IMR-90 (cell line): ENCODE measurements at regions not wholly inside any gene's neighbourhood (a gene's known extent, or its start where the extent isn't known, plus 50 kb on each side); places are given as distances from the start of the nearest gene placed in this dataset.

ENCODE experiments used
- ATAC-seq: fragments of 200-7000 bp; cut with Tn5 transposase; 2 replicates; pipeline ENCODE4 v1.9.1; 2020; ENCODE audit warnings: low read depth, mild to moderate bottlenecking, moderate library complexity
- BruUV-seq: library from RNA; stranded (reverse); fragments of 400-500 nt; replicated peaks from 2 replicates; lab custom pipeline; 2021; lab: Mats Ljungman, UMichigan
- CTCF ChIA-PET: fragments of 300-600 bp; formaldehyde crosslinking; extraction: SDS; loops from one replicate; lab custom pipeline; 2021; ENCODE audit warnings: antibody characterized with exemption; lab: Yijun Ruan, JAX
- POLR2A ChIA-PET: fragments of 300-600 bp; sonication (Branson Sonifier 250); formaldehyde crosslinking; loops from one replicate; lab custom pipeline; 2022; ENCODE audit warnings: antibody characterized with exemption; ENCODE audit not compliant: unreplicated experiment; lab: Charles Lee
- DNase-seq: peaks from one replicate; pipeline ENCODE4 v3.0.0; 2013
- H2AFZ ChIP-seq: replicated peaks from 2 replicates; pipeline ENCODE3; 2013; ENCODE audit warnings: low read length, mild to moderate bottlenecking; ENCODE audit not compliant: poor library complexity
- H2AK5ac ChIP-seq: 2 replicates; pipeline ENCODE4 v1.6.1; 2013; ENCODE audit warnings: low read depth, low read length, inconsistent platforms
- H2AK9ac ChIP-seq: replicated peaks from 2 replicates; pipeline ENCODE3; 2013; ENCODE audit warnings: mild to moderate bottlenecking, low read depth, low read length, moderate library complexity; ENCODE audit not compliant: poor library complexity
- H2BK120ac ChIP-seq: 2 replicates; pipeline ENCODE4 v1.6.1; 2013; ENCODE audit warnings: low read depth, low read length, inconsistent platforms
- H2BK15ac ChIP-seq: 3 replicates; pipeline ENCODE4 v1.6.1; 2013; ENCODE audit warnings: low read depth, low read length, inconsistent platforms
- H2BK20ac ChIP-seq: 2 replicates; pipeline ENCODE4 v1.6.1; 2013; ENCODE audit warnings: low read depth, mild to moderate bottlenecking, inconsistent platforms, low read length, moderate library complexity
- H2BK5ac ChIP-seq: 2 replicates; pipeline ENCODE4 v1.6.1; 2013; ENCODE audit warnings: mild to moderate bottlenecking, low read depth, low read length, inconsistent platforms; ENCODE audit not compliant: poor library complexity, severe bottlenecking
- H3K14ac ChIP-seq: replicated peaks from 2 replicates; pipeline ENCODE4 v1.6.1; 2013; ENCODE audit warnings: low read depth, low read length, inconsistent platforms
- H3K18ac ChIP-seq: 2 replicates; pipeline ENCODE4 v1.6.1; 2013; ENCODE audit warnings: low read depth, low read length, control low read depth
- H3K23ac ChIP-seq: 2 replicates; pipeline ENCODE4 v1.6.1; 2013; ENCODE audit warnings: low read depth, low read length, inconsistent platforms
- H3K27ac ChIP-seq: 2 replicates; pipeline ENCODE4 v1.5.1; 2013; ENCODE audit warnings: mild to moderate bottlenecking, control low read depth, low read length; ENCODE audit not compliant: insufficient read depth
- H3K27me3 ChIP-seq: 2 replicates; pipeline ENCODE4 v1.6.1; 2013; ENCODE audit warnings: low read length; ENCODE audit not compliant: control insufficient read depth, insufficient read depth
- H3K36me3 ChIP-seq: 2 replicates; pipeline ENCODE4 v1.6.1; 2013; ENCODE audit warnings: low read length, mixed read lengths; ENCODE audit not compliant: control insufficient read depth, insufficient read depth
- H3K4ac ChIP-seq: 2 replicates; pipeline ENCODE4 v1.6.1; 2013; ENCODE audit warnings: low read depth, low read length, inconsistent platforms
- H3K4me1 ChIP-seq: 2 replicates; pipeline ENCODE4 v1.6.1; 2013; ENCODE audit warnings: low read length, mixed read lengths; ENCODE audit not compliant: control insufficient read depth, insufficient read depth
- H3K4me2 ChIP-seq: 2 replicates; pipeline ENCODE4 v1.6.1; 2013; ENCODE audit warnings: low read depth, mild to moderate bottlenecking, control low read depth, low read length, moderate library complexity
- H3K4me3 ChIP-seq: 2 replicates; pipeline ENCODE4 v1.5.1; 2013; ENCODE audit warnings: low read depth, mild to moderate bottlenecking, control low read depth, low read length, moderate library complexity; ENCODE audit not compliant: insufficient read depth
- H3K56ac ChIP-seq: 2 replicates; pipeline ENCODE4 v1.6.1; 2013; ENCODE audit warnings: low read length, inconsistent platforms; ENCODE audit not compliant: insufficient read depth; ENCODE audit errors: extremely low read depth
- H3K79me1 ChIP-seq, 2 experiments: 2 replicates each; pipeline ENCODE4 v1.6.1; 2013; ENCODE audit warnings: low read length in 2 of 2, inconsistent platforms in 1 of 2, low read depth in 1 of 2
- H3K9ac ChIP-seq: 2 replicates; pipeline ENCODE4 v1.6.1; 2013; ENCODE audit warnings: low read depth, low read length, control low read depth
- H3K9me1 ChIP-seq: 2 replicates; pipeline ENCODE4 v1.6.1; 2013; ENCODE audit warnings: low read length, inconsistent platforms; ENCODE audit not compliant: insufficient read depth
- H3K9me3 ChIP-seq: 2 replicates; pipeline ENCODE4 v1.6.1; 2013; ENCODE audit warnings: low read length; ENCODE audit not compliant: control insufficient read depth, insufficient read depth
- H4K20me1 ChIP-seq: 2 replicates; pipeline ENCODE4 v1.6.1; 2013; ENCODE audit warnings: low read length, inconsistent platforms; ENCODE audit not compliant: insufficient read depth
- H4K5ac ChIP-seq: 2 replicates; pipeline ENCODE4 v1.6.1; 2013; ENCODE audit warnings: mild to moderate bottlenecking, low read depth, low read length, control low read depth
- H4K8ac ChIP-seq, 2 experiments: 2 replicates each; pipeline ENCODE4 v1.6.1; 2013; ENCODE audit warnings: low read depth in 2 of 2, low read length in 2 of 2, control low read depth in 1 of 2, inconsistent platforms in 1 of 2
- H4K91ac ChIP-seq: 2 replicates; pipeline ENCODE4 v1.6.1; 2013; ENCODE audit warnings: low read depth, low read length, inconsistent platforms; ENCODE audit not compliant: insufficient read depth
- BHLHE40 ChIP-seq: fragments of 150-350 bp; IDR thresholded peaks from 2 replicates; pipeline ENCODE4 v1.6.1; 2016; ENCODE audit warnings: mild to moderate bottlenecking, low read depth, low read length
- CHD1 ChIP-seq: IDR thresholded peaks from 2 replicates; pipeline ENCODE4 v1.6.1; 2012; ENCODE audit warnings: low read depth, low read length, improper control_type of control experiment
- CTCF ChIP-seq: conservative IDR thresholded peaks from 2 replicates; pipeline ENCODE4 v1.5.1; 2012; ENCODE audit warnings: mild to moderate bottlenecking, low read depth, low read length, improper control_type of control experiment
- MXI1 ChIP-seq: IDR thresholded peaks from 2 replicates; pipeline ENCODE4 v1.6.1; 2012; ENCODE audit warnings: low read depth, mild to moderate bottlenecking, low read length, moderate library complexity, borderline replicate concordance
- NFE2L2 ChIP-seq: fragments of 150-350 bp; IDR thresholded peaks from 2 replicates; pipeline ENCODE4 v1.6.1; 2016; ENCODE audit warnings: low read depth, mild to moderate bottlenecking, low read length
- SMC3 ChIP-seq: fragments of 150-350 bp; IDR thresholded peaks from 2 replicates; pipeline ENCODE4 v1.6.1; 2016; ENCODE audit warnings: low read depth, mild to moderate bottlenecking, antibody characterized with exemption, low read length, moderate library complexity
- dilution Hi-C: fragments of 300-500 bp; cut with HindIII; formaldehyde crosslinking; loops from one replicate; pipeline ENCODE4 v1.14.3; 2018; ENCODE audit warnings: low sequenced_read_pairs; ENCODE audit not compliant: unreplicated experiment
- in situ Hi-C: fragments of 300-500 bp; cut with MboI; formaldehyde crosslinking; loops from 3 replicates; pipeline ENCODE4 v1.14.3; 2019; ENCODE audit warnings: low sequenced_read_pairs, inconsistent platforms, mixed read lengths
- intact Hi-C: fragments of 100-400 bp; cut with micrococcal nuclease; formaldehyde crosslinking; loops from 2 replicates; pipeline ENCODE4 v1.10.0; 2022

- no peak overlapping the region for H3K23ac ChIP-seq
- H4K20me1 ChIP-seq = no peaks in the 10 kb centered on the region
- no peak overlapping the region for H2AFZ ChIP-seq
- no peak overlapping the region for H3K14ac ChIP-seq
- H3K4me1 ChIP-seq = peaks cover 6% of the 10 kb centered on the region; the same call in 1 of the 2 replicates
- H3K4ac ChIP-seq = no peak overlapping the region
- no peak overlapping the region for H2BK120ac ChIP-seq
- H2AK5ac ChIP-seq = no peak overlapping the region
- peaks cover 4% of the 10 kb centered on the region; the same call in 1 of the 2 replicates for H3K9me1 ChIP-seq
- no peak overlapping the region for H4K8ac ChIP-seq
- DNase-seq (no peak), ATAC-seq (no peak)
- H4K91ac ChIP-seq = no peak overlapping the region
- POLR2A ChIA-PET = interaction anchor here (0.5 kb wide), 1 partner anchor 179 kb away, joined by 3 read pairs; no protein-coding TSS in a partner anchor
- intact Hi-C loops (no loop called here), in situ Hi-C loops (no loop called here), dilution Hi-C loops (no loop called here)
- TF ChIP-seq CTCF (no peak), BHLHE40 (no peak), MXI1 (no peak), NFE2L2 (no peak), SMC3 (no peak), CHD1 (no peak)
- H4K5ac ChIP-seq = no peak overlapping the region
- H2BK20ac ChIP-seq = no peak overlapping the region
- no peak overlapping the region for H3K4me2 ChIP-seq
- no peak overlapping the region for H2BK15ac ChIP-seq
- H3K9ac ChIP-seq = no peak overlapping the region
- no peak overlapping the region for H3K56ac ChIP-seq
- no peak overlapping the region for H2BK5ac ChIP-seq
- H3K79me1 ChIP-seq = no peaks in the 10 kb centered on the region
- no peak overlapping the region for H3K4me3 ChIP-seq
- no peak overlapping the region for H3K27ac ChIP-seq
- no peaks in the 10 kb centered on the region for H3K9me3 ChIP-seq
- no peaks in the 10 kb centered on the region for H3K27me3 ChIP-seq
- H3K18ac ChIP-seq = no peak overlapping the region
- no peak overlapping the region for H2AK9ac ChIP-seq
- no TSS peak for BruUV-seq
- CTCF ChIA-PET = no interaction called here
- no peaks in the 10 kb centered on the region for H3K36me3 ChIP-seq
Measured at GRCh38 chr6:74063391-74063790, 367.4 kb downstream of the CD109 start.
